Stimulated activated CD8-positive, alpha-beta memory T cell treated with anti-CD3 and anti-CD28 coated beads, Interleukin-2, amount 100 ng/mL, for 1 hour (primary cell): ENCODE measurements at regions not wholly inside any gene's neighbourhood (a gene's known extent, or its start where the extent isn't known, plus 50 kb on each side); places are given as distances from the start of the nearest gene placed in this dataset.

Source experiments
- DNase-seq, 2 donors: peaks; one replicate each; pipeline ENCODE4 v3.0.0-alpha.2; 2020; ENCODE audit warnings: low read depth in 2 of 2

DNA sequence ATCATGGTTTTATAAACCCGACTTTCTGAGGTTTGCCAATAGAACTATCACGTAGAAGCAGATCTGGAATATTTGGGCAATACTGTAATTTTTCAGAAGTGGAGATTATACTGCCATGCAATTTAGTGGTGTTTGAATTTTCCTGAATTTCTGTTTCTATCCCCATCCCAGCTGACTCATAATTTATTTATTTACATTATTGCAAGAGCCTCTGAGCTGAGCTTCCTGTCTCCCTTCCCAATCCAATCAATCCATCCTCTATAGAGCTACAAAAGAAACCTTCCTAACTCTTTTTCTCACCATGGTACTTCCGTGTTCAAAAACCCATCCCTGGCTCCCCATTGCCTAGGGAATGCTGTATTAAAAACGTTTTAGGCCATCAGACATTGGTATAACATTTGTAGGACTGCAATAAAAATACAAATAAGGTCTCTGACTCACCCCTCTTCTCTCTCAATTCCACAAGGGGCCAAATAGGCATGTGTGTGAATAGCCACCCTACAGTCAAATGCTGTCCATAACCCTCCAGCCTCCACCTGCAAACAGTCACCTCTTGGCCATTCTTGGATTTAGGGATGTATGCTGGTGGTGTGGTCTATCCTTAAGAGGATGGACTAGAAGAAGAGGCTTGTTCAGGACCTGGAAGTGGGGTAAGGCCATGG is 190.7 kb downstream of the CD47 start:
- no peak for DNase-seq

DNA sequence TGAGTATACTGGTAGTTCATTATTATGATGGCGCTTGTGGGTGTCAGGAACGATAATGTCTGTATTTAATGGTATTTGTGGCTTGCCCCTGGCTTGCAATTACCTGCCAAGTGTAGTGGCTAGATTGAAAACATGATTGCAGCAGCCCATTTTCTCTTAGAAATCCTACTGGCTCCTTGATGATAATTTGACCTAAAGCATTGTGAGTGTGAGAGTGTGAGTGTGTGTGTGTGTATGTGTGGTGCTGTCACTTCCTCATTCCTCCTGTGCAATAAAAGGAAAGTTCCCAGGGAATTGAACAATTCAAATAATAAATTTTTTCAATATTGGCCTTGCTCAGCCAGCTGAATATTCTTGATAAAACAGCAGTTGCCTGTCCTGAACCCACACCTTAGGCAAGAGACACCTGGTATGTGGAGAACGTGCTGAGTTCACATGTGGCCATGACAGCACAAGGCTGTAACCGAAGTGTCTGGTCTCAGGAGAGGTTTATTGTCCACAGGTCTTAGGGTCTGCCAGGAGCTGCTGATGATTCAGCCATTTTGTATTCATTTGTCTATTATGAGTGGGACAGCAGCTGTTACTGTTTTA is 193.3 kb downstream of the CD47 start:
- no peak for DNase-seq

DNA sequence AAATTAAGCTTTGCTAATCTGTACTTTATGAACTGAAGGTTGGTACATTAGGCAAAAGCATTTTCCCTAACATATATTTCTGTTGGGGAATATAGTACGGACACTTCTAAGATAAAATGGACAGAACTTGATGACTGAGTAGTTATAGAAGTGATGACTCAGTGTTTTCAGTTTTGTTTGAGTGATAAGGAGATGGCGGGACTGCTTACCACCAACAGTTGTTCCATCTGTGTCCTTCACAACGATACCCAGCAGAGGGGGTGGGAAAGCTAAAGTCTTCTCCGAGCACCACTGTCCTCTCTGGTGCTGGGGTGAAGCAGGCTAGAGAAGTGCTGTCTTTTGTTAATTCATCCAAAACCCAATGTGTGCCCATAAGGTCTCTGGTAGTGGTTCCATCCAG is 195.8 kb downstream of the CD47 start:
- no peak for DNase-seq

DNA sequence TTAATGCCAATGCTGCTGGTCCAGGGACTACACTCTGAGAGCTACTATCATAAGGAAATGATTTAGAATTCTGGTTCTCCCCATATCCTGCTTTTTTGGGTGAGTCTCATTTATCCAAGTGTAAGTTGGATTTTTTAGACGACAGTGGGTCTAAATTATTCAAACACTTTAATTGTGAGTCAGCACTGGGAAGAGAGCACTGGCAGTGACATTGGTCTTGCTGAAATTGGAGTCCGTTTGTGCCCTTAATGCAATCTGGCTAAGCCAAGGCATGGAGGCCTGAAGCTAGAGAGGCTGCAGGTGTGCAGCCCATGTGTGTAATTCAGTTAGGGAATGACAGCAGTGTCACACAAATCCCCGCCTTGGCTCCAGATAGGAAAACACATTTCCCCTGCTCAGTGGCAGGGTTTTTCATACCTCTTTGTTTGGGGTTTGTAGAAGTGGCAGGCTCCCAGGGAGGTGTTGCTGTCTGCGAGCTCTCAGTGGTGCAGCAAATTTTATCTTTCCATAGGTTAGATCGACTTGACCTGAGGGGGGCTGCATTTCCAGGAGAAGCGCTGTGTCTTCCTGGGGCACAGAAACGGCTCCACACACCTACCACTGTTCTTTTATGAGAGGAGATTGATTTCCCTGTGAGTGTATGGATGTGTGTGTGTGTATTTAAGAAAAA is 197.7 kb downstream of the CD47 start:
- no peak for DNase-seq

DNA sequence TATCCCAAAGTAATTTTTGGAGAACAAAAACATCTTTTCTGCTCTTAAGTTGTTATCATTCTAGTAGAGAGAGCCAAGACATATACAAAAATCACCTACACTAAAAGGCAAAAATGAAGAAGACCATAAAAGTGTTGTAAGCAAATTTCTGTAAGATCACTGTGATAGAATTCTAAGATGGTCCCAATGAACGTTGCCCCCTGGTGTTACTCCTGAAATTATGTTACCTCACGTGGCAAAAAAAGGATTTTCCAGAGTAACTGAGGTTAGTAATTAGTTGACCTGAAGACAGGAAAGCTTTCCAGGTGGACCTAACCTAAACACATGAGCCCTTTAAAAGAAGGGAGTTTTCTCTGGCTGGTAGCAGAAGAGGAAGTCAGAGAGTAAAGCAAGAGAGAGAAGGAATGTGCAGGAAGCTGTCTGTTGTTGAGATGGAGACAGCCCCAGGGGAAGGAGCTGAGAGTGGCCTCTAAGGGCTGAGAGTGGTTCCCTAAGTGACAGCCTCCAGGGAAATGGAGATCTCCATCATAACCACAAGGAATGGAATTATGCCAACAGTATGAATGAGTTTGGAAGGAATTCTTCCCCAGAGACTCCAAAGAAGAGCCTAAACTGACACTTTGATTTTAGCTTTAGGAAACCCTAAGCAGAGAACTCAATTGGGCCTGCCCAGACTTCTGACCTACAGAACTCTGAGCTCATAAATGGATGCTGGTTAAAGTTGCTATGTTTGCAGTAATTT is 205.9 kb downstream of the CD47 start:
- no peak for DNase-seq

DNA sequence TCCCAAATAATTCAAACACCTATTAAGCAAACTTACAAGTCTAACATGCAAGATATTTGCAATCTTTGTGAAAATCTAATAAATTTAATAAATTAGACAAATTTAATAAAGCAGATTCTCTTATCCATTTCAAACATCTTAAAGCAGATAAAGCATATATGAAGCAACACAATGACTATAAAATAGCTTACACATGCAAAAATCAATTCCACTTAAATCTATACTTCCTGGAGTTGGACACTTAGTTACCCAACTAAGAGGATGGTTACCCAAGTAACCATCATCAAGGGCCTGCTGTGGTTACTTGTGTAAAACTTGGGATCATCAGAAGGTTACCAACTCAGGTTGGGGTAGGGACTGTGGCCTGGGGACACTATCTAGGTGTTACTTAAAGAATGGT is 206.8 kb downstream of the CD47 start:
- no peak for DNase-seq

DNA sequence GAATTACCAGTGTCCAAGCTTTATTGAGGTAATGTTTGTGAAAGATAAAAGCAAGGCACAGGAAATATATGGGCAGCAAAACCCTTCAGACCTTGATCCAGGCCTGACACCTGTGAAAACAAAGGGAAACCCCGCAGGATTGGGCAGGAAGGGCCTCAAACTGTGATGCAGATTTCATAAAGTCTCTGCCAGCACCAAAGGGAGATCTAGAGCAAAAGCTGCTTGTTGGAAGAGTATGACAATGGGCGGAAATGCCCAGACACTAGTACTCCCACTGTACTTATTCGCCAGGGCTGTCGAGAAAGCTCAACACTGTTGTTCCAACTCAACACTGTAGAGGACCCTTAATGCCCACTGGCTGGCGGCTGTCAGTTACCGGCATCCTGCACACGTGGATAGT is 207.9 kb downstream of the CD47 start:
- no peak for DNase-seq

DNA sequence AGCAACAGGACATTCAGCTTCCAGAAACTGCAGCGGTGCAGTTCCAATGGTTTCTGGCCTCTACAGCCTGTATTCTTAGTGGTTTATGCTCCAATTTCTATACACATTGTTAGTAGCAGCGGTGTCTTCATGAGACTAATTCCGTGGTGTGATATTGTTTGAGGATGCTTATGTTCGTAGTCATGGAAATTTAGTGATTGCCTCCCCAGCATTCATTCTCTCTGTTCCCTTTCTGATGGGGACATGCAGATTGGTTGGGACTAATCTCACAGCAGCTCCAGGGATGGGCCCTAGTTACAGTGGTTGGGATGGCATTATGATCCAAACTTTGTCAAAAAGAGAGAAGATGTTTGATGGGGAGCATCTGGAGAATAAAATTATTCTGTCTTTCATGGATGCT is 208.6 kb downstream of the CD47 start:
- DNase-seq, result no peak

DNA sequence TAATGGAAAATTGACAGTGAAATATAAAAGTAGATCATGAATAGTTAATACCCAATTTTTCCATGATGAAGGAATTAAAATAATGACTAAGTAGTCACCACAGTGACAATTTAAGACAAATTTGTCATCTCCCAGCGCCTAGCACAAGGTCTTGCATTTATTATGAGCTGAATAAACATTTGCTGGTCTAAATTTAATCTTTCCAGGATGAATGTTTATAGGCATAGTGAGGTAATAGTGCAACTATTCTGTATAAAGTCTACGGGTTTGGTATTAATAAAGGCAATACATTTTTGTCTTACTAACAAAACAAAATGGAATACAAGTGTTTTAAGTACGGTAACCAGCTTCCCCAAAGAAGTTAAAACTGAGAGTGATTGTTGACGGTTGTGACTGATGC is 209.3 kb downstream of the CD47 start:
- DNase-seq, result no peak

DNA sequence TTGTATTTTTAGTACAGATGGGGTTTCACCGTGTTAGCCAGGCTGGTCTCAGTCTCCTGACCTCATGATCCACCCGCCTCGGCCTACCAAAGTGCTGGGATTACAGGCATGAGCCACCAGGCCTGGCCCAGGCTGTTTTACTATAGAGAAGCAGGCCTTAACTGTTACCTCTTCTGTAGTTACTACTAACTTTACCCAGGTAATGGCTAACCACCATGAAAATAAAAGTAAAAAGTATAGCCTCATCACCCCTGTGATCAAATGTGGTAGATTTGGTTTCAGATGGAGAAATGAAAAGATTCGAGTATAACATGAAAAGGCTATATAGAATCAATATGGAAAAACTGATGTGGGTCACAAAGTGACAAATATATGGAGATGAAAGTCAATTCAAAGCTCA is 210.1 kb downstream of the CD47 start:
- DNase-seq, result no peak

DNA sequence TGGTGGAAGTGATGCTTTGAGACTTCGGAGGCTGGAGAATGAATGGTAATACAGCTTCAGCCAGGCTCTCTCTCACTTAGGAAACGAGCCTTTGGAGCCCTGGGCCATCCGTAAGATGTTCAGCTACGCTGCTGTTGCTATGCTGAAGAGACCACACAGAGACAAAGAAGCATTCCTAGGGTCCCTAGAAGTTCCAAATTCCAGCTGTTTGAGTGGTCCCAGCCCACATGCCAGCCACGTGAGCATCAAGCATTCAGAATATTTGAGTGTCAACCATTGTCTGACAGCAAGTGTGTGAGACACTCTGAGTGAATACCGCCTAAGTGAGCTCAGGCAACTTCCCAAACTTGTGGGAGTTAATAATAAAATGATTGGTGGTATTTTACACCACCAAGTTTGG is 212.9 kb downstream of the CD47 start:
- no peak for DNase-seq

DNA sequence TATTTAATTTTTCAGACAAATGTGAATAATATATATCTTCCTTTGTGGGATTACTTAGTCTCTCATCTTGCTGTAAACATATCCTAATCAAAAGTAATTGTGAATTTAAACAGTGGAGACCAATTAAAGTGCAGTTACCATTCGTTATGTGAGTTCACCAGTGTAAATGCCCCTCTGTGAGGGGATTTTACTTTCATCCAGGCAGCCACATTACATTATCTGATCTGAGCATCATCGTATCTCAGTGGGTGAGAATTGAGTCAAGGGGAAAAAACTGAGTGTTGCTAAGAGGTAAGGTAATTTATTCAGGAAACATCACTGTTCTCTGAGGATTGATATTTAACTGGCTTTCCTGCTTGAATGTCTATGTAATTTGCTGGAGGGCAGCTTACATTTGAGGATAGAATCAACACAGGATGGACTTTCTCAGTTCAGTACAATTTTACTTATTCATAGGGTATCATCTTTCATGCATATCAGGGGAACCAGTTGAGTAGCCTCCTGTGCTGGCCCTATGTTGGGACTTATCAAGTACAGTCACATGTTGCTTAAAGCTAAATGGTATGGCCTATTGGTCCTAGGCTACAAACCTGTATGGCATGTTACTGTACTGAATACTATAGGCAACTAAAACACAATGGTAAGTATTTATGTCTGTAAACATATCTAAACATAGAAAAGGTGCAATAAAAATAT is 219.7 kb downstream of the CD47 start:
- DNase-seq, result no peak

DNA sequence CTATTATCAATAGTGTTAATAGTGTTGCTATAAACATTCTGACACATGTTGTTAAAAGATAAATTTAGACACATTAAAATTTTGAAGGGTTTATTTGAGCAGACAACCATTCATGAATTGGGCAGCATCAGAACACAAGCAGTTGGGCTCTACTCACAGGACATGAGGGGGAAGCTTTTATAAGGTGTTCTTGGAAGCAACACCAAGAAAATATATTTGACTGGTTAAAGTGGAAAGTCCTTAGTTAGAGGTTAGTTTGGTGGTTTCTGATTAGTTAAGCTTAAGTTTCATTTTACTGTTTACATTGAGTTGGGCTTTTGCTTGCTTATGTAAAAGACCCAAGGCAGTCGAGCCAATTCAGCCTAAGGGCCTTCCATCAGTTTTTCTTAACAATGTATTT is 220.7 kb downstream of the CD47 start:
- DNase-seq, result no peak

DNA sequence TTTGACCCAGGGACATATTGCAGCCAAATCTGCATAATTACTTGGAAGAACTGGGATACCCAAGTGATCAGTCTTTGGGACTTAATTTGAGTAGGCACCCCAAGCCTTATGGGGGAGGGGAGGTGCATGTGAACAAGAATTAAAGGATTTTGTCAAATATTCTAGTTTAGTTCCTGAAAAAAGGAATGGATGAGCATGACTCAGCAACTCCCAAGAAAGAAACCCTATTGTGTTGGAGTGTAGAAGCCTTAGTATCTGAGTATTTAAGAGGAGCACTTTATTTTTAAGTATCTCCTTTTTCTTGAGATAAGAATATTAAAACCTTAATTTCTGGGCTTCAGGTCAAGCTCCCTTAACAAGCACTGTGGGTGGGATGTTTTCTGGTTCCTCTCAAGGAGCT is 222.4 kb downstream of the CD47 start:
- DNase-seq, result no peak

DNA sequence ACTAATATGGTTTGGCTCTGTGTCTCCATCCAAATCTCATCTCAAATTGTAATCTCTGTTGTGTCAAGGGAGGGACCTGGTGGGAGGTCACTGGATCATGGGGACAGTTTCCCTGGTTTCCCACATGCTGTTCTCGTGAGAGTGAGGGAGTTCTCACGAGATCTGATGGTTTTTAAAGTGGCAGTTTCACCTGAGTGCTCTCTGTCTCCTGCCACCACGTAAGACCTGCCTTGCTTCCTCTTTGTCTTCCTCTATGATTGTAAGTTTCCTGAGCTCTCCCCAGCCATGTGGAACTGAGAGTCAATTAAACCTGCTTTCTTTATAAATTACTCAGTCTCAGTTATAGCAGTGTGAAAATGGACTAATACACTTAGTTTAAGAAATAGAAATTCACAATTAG is 228.9 kb downstream of the CD47 start:
- no peak for DNase-seq

DNA sequence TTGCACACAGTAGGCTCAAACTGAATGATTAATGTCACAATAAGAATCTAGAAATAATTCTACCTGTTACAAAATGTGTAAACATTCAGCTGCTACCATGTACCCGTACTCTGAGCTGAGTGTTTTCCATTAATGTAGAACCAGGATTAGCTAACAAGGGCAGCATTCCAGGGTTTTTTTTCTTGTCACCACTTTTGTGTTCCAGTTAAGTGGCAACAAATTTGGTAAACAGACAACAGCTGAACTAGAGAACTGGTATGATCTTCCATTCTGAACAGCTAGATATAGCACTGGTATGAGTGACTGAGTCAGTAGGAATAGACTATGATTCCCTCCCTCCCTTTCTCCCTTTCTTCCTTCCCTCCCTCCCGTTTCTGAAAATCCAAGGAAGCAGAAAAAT is 229.4 kb downstream of the CD47 start:
- DNase-seq, result no peak
